B cell (primary cell): ENCODE measurements at regions not wholly inside any gene's neighbourhood (a gene's known extent, or its start where the extent isn't known, plus 50 kb on each side); places are given as distances from the start of the nearest gene placed in this dataset.

Source experiments
- ATAC-seq: fragments of 200-7000 bp; cut with Tn5 transposase; one replicate; pipeline ENCODE4 v1.10.0; 2021; ENCODE audit warnings: low read depth, mild to moderate bottlenecking, moderate number of reproducible peaks, moderate library complexity
- CTCF ChIA-PET: fragments of 350-600 bp; sonication (Branson Sonifier 250); formaldehyde crosslinking; loops from one replicate; lab custom pipeline; 2021; ENCODE audit warnings: antibody characterized with exemption, inconsistent platforms; lab: Charles Lee
- POLR2A ChIA-PET: fragments of 350-600 bp; sonication (Branson Sonifier 250); formaldehyde crosslinking; loops from one replicate; lab custom pipeline; 2021; ENCODE audit warnings: antibody characterized with exemption; lab: Charles Lee
- DNase-seq: peaks from one replicate; pipeline ENCODE4 v3.0.0; 2013
- H2AFZ ChIP-seq: 2 replicates; pipeline ENCODE4 v1.6.1; 2012; ENCODE audit warnings: mild to moderate bottlenecking, low read depth, low read length; ENCODE audit not compliant: insufficient read depth, poor library complexity, severe bottlenecking
- H3K27ac ChIP-seq, 2 donors: 1 replicate in 1 of 2; 2 replicates in 1 of 2; pipeline ENCODE4 v1.5.1; 2012 to 2013; ENCODE audit warnings: low read length in 2 of 2, mild to moderate bottlenecking in 2 of 2, moderate library complexity in 1 of 2
- H3K27me3 ChIP-seq, 4 experiments: fragments of 200-600 bp in 1 of 4; sonication (generic) in 1 of 4; replicated peaks in 1 of 4; 1 replicate in 2 of 4; 2 replicates in 2 of 4; pipeline versions ENCODE4 v1.6.1 to v1.7.0; 2013 to 2016; ENCODE audit warnings: low read length in 3 of 4, mild to moderate bottlenecking in 2 of 4, mixed read lengths in 1 of 4, moderate library complexity in 1 of 4; ENCODE audit not compliant: insufficient read depth in 4 of 4, control insufficient read depth in 3 of 4; ENCODE audit errors: control extremely low read depth in 1 of 4
- H3K36me3 ChIP-seq, 2 experiments: replicated peaks in 1 of 2; 1 replicate in 1 of 2; 2 replicates in 1 of 2; pipeline versions ENCODE4 v1.6.1 to v1.7.1; 2013; ENCODE audit warnings: low read length in 1 of 2; ENCODE audit not compliant: insufficient read depth in 2 of 2, control insufficient read depth in 1 of 2; ENCODE audit errors: control extremely low read depth in 1 of 2, extremely low read depth in 1 of 2
- H3K4me1 ChIP-seq, 2 donors: fragments of 200-600 bp in 1 of 2; sonication (generic) in 1 of 2; 1 replicate in 1 of 2; 2 replicates in 1 of 2; pipeline versions ENCODE4 v1.5.1 to v1.6.1; 2013 to 2017; ENCODE audit warnings: low read length in 2 of 2; ENCODE audit not compliant: control insufficient read depth in 2 of 2, insufficient read depth in 2 of 2
- H3K4me2 ChIP-seq: replicated peaks from 2 replicates; pipeline ENCODE3; 2012; ENCODE audit warnings: mild to moderate bottlenecking, low read depth, low read length; ENCODE audit not compliant: poor library complexity, severe bottlenecking
- H3K4me3 ChIP-seq, 5 experiments: fragments of 200-600 bp in 1 of 5; sonication (generic) in 1 of 5; 1 replicate in 3 of 5; 2 replicates in 2 of 5; pipeline versions ENCODE4 v1.5.1 to v1.7.0; 2011 to 2016; ENCODE audit warnings: low read length in 4 of 5, mild to moderate bottlenecking in 4 of 5, low read depth in 2 of 5, control low read depth in 1 of 5, moderate library complexity in 1 of 5; ENCODE audit not compliant: insufficient read depth in 1 of 5; ENCODE audit errors: control extremely low read depth in 1 of 5, extremely low read depth in 1 of 5
- H3K79me2 ChIP-seq: fragments of 200-600 bp; sonication (generic); one replicate; pipeline ENCODE4 v1.6.0; 2016; ENCODE audit warnings: low read length; ENCODE audit not compliant: control insufficient read depth, insufficient read depth
- H3K9ac ChIP-seq: fragments of 200-600 bp; sonication (generic); 2 replicates; pipeline ENCODE4 v1.6.1; 2017; ENCODE audit warnings: mild to moderate bottlenecking, low read length, moderate library complexity
- H3K9me3 ChIP-seq, 3 donors: one replicate each; pipeline versions ENCODE4 v1.6.1 to v1.7.1; 2013; ENCODE audit warnings: low read length in 2 of 3; ENCODE audit not compliant: control insufficient read depth in 2 of 3, insufficient read depth in 1 of 3; ENCODE audit errors: control extremely low read depth in 1 of 3
- H4K20me1 ChIP-seq: 2 replicates; pipeline ENCODE4 v1.6.0; 2012; ENCODE audit warnings: mild to moderate bottlenecking, low read length; ENCODE audit not compliant: insufficient read depth, control insufficient read depth, poor library complexity, severe bottlenecking
- H3K27ac Mint-ChIP-seq: one replicate; pipeline ENCODE4 v1.8.0; 2021; ENCODE audit warnings: mixed read lengths
- H3K27me3 Mint-ChIP-seq: one replicate; pipeline ENCODE4 v1.8.0; 2021; ENCODE audit warnings: mixed read lengths
- H3K4me1 Mint-ChIP-seq: one replicate; pipeline ENCODE4 v1.8.0; 2021; ENCODE audit warnings: mixed read lengths
- H3K4me3 Mint-ChIP-seq: one replicate; pipeline ENCODE4 v1.8.0; 2021; ENCODE audit warnings: mixed read lengths
- H3K9me3 Mint-ChIP-seq: one replicate; pipeline ENCODE4 v1.8.0; 2022; ENCODE audit warnings: mixed read lengths; ENCODE audit not compliant: insufficient read depth
- CTCF ChIP-seq: fragments of 200-600 bp; IDR thresholded peaks from one replicate; pipeline ENCODE4 v1.8.0; 2022; ENCODE audit warnings: antibody characterized with exemption, mild to moderate bottlenecking
- EZH2 ChIP-seq: IDR thresholded peaks from 2 replicates; pipeline ENCODE4 v1.6.1; 2012; ENCODE audit warnings: borderline replicate concordance, low read depth, mild to moderate bottlenecking, moderate library complexity, low read length; ENCODE audit not compliant: insufficient read depth, poor library complexity, severe bottlenecking
- WGBS: methylation state at CpG from one replicate; pipeline ENCODE4 v1.1.5; 2013; ENCODE audit warnings: missing lambda C conversion rate; ENCODE audit not compliant: insufficient coverage; 5-methylcytosine and 5-hydroxymethylcytosine counted together
- intact Hi-C: fragments of 100-400 bp; cut with micrococcal nuclease; formaldehyde crosslinking; loops from one replicate; pipeline ENCODE4 v1.10.0; 2022

GRCh38 chr16:61274211-61274610 is 762.0 kb downstream of the CDH8 start:
- intact Hi-C loops, result no loop called here
- no peaks in the 10 kb centered on the region for H3K9me3 ChIP-seq
- TF ChIP-seq CTCF (no peak), EZH2 (no peak)

GRCh38 chr16:61270726-61271125 is 765.5 kb downstream of the CDH8 start:
- Histone ChIP-seq H3K9ac (no peak overlapping the region), H2AFZ (no peak overlapping the region), H4K20me1 (no peaks in the 10 kb centered on the region), H3K4me1 (no peaks in the 10 kb centered on the region), H3K27ac (no peak overlapping the region), H3K9me3 (no peaks in the 10 kb centered on the region), H3K4me3 (no peak overlapping the region), H3K36me3 (no peaks in the 10 kb centered on the region), H3K79me2 (no peaks in the 10 kb centered on the region), H3K27me3 (no peaks in the 10 kb centered on the region), H3K4me2 (no peak overlapping the region)
- DNase-seq, result no peak
- no peaks in the 10 kb centered on the region for H3K4me1 Mint-ChIP-seq
- POLR2A ChIA-PET, result no interaction called here
- peaks cover 4% of the 10 kb centered on the region for H3K9me3 Mint-ChIP-seq
- H3K4me3 Mint-ChIP-seq, result no peak overlapping the region
- TF ChIP-seq CTCF (no peak), EZH2 (no peak)
- no peak overlapping the region for H3K27ac Mint-ChIP-seq
- CTCF ChIA-PET, result no interaction called here
- no peaks in the 10 kb centered on the region for H3K27me3 Mint-ChIP-seq
- ATAC-seq, result no peak
- intact Hi-C loops, result no loop called here

More at GRCh38 chr16:61274211-61274610, 762.0 kb downstream of the CDH8 start:
- Histone ChIP-seq H3K36me3 (no peaks in the 10 kb centered on the region), H3K4me2 (no peak overlapping the region), H3K4me3 (no peak overlapping the region), H3K27me3 (no peaks in the 10 kb centered on the region), H3K4me1 (no peaks in the 10 kb centered on the region), H3K9ac (no peak overlapping the region), H2AFZ (no peak overlapping the region), H3K27ac (no peak overlapping the region), H3K79me2 (no peaks in the 10 kb centered on the region), H4K20me1 (no peaks in the 10 kb centered on the region)
- Mint-ChIP-seq H3K9me3 (peaks cover 7% of the 10 kb centered on the region), H3K4me3 (no peak overlapping the region), H3K27ac (no peak overlapping the region), H3K27me3 (no peaks in the 10 kb centered on the region), H3K4me1 (no peaks in the 10 kb centered on the region)
- ChIA-PET CTCF (no interaction called here), POLR2A (no interaction called here)
- ATAC-seq (no peak), DNase-seq (no peak)
- 86% methylated on average over 5 of the region's 5 CpGs for WGBS
